HCT116 (cell line): ENCODE measurements at regions not wholly inside any gene's neighbourhood (a gene's known extent, or its start where the extent isn't known, plus 50 kb on each side); places are given as distances from the start of the nearest gene placed in this dataset.

ENCODE experiments used
- CTCF ChIP-seq, 3 experiments: fragments of 200-600 bp in 1 of 3; sonication (generic) in 1 of 3; IDR thresholded peaks in 2 of 3; conservative IDR thresholded peaks in 1 of 3; 2 replicates each; pipeline ENCODE4 v1.5.1; 2012 to 2017; ENCODE audit warnings: low read depth in 2 of 3, low read length in 2 of 3, antibody characterized with exemption in 1 of 3, borderline replicate concordance in 1 of 3, control low read depth in 1 of 3, mild to moderate bottlenecking in 1 of 3, mixed read lengths in 1 of 3, mixed run types in 1 of 3, moderate library complexity in 1 of 3; ENCODE audit not compliant: insufficient read depth in 1 of 3
- POLR2A ChIP-seq: IDR thresholded peaks from 2 replicates; pipeline ENCODE4 v1.7.0; 2011; ENCODE audit warnings: borderline replicate concordance; ENCODE audit not compliant: insufficient read depth, insufficient read length; ENCODE audit errors: extremely low read depth

DNA sequence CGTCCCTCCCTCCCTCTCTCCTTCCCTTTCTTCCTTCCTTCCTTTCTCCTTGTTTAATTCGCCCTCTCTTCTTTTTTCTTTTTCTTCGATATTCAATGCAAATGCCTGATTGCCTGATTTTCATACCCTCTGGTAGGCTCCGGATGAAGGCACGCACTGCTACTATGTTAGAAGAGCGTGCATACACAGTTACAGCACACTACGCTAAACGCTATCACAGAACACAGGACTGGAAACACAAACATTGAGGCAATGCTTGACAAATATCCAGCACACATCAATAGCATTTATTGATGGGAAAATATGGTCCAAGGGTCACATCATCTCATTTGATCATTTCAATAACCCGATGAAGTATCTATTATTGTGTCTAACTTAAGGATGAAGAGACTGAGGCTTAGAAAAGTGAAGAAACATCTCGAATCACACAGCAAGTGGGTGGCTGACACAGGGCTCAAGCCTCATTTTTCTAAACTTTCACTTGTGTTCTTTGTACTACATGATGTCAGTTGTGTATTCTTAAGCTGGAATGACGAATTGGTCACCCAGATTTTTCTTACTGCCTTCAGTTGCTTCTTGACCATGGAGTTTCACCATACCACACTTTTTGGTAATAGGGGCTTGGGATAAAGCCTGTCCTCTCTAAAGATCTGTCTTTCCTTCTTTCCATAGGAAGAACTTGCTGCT is 101.8 kb downstream of the TRIB2 start:
- TF ChIP-seq CTCF (IDR thresholded peaks at IDR 0.05 in 2 of 3, conservative IDR thresholded peaks at IDR 0.05 in 1 of 3; ENCODE audit: borderline replicate concordance in 1 of 3, insufficient read depth in 1 of 3, low read depth in 2 of 3, low read length in 2 of 3) = no peak
- no peak for TF ChIP-seq POLR2A
